Lung (tissue), 11 donors: ENCODE measurements at regions not wholly inside any gene's neighbourhood (a gene's known extent, or its start where the extent isn't known, plus 50 kb on each side); places are given as distances from the start of the nearest gene placed in this dataset.
A peak's percentile ranks its signal among the peaks of the same experiment; 100 is the strongest.

Experiments
- ATAC-seq: fragments of 200-7000 bp; cut with Tn5 transposase; one replicate; pipeline ENCODE4 v1.9.1; 2020; ENCODE audit warnings: moderate number of reproducible peaks; ENCODE audit not compliant: insufficient read depth, low FRiP score
- DNase-seq, 3 donors: peaks; one replicate each; pipeline ENCODE4 v3.0.0-alpha.2; 2013 to 2017
- H3K27ac ChIP-seq, 2 donors: one replicate each; pipeline ENCODE4 v1.5.1; 2013; ENCODE audit warnings: mild to moderate bottlenecking in 2 of 2, moderate library complexity in 2 of 2, control low read depth in 1 of 2, inconsistent platforms in 1 of 2, low read depth in 1 of 2, low read length in 1 of 2
- H3K27me3 ChIP-seq, 3 donors: one replicate each; pipeline ENCODE4 v1.5.1; 2013; ENCODE audit warnings: low read length in 2 of 3; ENCODE audit not compliant: control insufficient read depth in 3 of 3, insufficient read depth in 3 of 3
- H3K36me3 ChIP-seq, 4 donors: one replicate each; pipeline ENCODE4 v1.5.1; 2013; ENCODE audit warnings: low read length in 4 of 4, mild to moderate bottlenecking in 1 of 4, moderate library complexity in 1 of 4; ENCODE audit not compliant: control insufficient read depth in 4 of 4, insufficient read depth in 4 of 4
- H3K4me1 ChIP-seq, 5 donors: one replicate each; pipeline ENCODE4 v1.5.1; 2013; ENCODE audit warnings: low read length in 5 of 5, mild to moderate bottlenecking in 2 of 5, moderate library complexity in 1 of 5; ENCODE audit not compliant: control insufficient read depth in 5 of 5, insufficient read depth in 5 of 5
- H3K4me3 ChIP-seq: one replicate; pipeline ENCODE4 v1.5.1; 2013; ENCODE audit warnings: mild to moderate bottlenecking, control low read depth, moderate library complexity
- H3K9ac ChIP-seq, 2 donors: one replicate each; pipeline ENCODE4 v1.5.1; 2013; ENCODE audit warnings: low read length in 2 of 2, control low read depth in 1 of 2; ENCODE audit not compliant: insufficient read depth in 1 of 2
- H3K9me3 ChIP-seq, 4 donors: one replicate each; pipeline ENCODE4 v1.5.1; 2013; ENCODE audit warnings: low read length in 3 of 4, mild to moderate bottlenecking in 1 of 4, moderate library complexity in 1 of 4; ENCODE audit not compliant: control insufficient read depth in 4 of 4, insufficient read depth in 3 of 4
- WGBS, 2 donors: extraction: QIAGEN DNeasy Blood & Tissue Kit; methylation state at CpG; one replicate each; pipeline ENCODE4 v1.1.7; 2013; 5-methylcytosine and 5-hydroxymethylcytosine counted together
- TF ChIP-seq, protein P1 (sequence below): IDR thresholded peaks from 2 replicates; pipeline ENCODE4 v1.5.1; 2012; ENCODE audit warnings: mild to moderate bottlenecking; ENCODE audit errors: control extremely low read depth, extremely low read depth
- donor health status: control.
- donor health status: control.
- donor health status: Bipolar disorder and iron deficiency.
- donor health status: healthy.
- donor health status: DM: yes; HTN: yes; CAD: no.

DNA sequence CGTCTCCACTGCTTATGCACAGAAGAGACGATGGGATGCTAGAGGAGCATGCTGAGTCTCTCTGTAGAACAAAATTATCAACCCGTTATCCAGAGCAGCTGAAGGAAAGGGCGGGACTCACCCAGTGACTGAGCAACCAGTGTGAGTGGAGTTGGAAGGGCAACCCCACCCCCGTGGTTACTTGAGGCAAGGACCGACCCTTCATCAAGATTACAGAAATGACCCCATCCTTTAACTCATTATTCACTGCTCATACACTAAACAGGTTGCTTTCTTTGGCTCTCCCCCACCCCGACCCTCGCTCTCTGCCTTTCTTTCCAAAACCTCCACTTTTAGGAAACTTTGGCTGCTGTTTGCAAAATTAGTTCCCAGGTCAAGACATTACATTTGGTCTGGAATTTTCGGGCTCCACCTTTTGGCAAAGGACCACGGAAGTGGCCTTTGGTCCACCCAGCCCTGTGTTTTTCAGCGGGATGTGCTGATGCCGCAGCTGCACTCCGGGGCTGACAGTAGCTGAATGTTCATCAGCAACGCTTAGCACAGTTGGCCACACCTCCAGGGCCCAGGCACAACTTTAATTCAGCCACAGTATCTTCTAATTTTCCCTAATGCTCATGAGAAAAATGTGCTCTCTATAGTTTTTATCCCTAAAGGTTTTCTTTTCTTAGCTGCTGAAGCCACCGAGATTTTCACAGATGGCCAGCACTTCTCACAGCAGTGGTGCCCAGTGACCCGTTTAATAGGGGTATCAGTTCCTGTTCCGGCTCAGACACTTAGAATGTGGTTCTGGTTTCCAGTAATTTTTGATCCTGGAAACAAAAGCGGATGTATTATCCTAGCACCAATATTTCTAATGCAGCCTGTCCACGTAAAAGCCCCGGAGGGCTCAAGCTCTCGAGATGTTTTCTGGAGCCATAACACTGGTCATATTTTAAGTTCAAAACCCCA lies 103.6 kb upstream of the NXT1 start:
- ATAC-seq (peak; percentile 55), DNase-seq (no peak)
- Histone ChIP-seq H3K9ac (no peak overlapping the region), H3K4me1 (peaks cover 0 to 3% (median 0%) of the 10 kb centered on the region in 5 donors), H3K27me3 (no peaks in the 10 kb centered on the region), H3K4me3 (no peak overlapping the region), H3K9me3 (peaks cover 0 to 5% (median 0%) of the 10 kb centered on the region in 4 donors), H3K36me3 (no peaks in the 10 kb centered on the region), H3K27ac (peak overlapping the region in 1 of 2 donors; percentile 27)
- TF ChIP-seq, protein P1, sequence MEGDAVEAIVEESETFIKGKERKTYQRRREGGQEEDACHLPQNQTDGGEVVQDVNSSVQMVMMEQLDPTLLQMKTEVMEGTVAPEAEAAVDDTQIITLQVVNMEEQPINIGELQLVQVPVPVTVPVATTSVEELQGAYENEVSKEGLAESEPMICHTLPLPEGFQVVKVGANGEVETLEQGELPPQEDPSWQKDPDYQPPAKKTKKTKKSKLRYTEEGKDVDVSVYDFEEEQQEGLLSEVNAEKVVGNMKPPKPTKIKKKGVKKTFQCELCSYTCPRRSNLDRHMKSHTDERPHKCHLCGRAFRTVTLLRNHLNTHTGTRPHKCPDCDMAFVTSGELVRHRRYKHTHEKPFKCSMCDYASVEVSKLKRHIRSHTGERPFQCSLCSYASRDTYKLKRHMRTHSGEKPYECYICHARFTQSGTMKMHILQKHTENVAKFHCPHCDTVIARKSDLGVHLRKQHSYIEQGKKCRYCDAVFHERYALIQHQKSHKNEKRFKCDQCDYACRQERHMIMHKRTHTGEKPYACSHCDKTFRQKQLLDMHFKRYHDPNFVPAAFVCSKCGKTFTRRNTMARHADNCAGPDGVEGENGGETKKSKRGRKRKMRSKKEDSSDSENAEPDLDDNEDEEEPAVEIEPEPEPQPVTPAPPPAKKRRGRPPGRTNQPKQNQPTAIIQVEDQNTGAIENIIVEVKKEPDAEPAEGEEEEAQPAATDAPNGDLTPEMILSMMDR: no peak
- 60 to 73% methylated on average over 21 of the region's 21 CpGs for WGBS, 2 donors

DNA sequence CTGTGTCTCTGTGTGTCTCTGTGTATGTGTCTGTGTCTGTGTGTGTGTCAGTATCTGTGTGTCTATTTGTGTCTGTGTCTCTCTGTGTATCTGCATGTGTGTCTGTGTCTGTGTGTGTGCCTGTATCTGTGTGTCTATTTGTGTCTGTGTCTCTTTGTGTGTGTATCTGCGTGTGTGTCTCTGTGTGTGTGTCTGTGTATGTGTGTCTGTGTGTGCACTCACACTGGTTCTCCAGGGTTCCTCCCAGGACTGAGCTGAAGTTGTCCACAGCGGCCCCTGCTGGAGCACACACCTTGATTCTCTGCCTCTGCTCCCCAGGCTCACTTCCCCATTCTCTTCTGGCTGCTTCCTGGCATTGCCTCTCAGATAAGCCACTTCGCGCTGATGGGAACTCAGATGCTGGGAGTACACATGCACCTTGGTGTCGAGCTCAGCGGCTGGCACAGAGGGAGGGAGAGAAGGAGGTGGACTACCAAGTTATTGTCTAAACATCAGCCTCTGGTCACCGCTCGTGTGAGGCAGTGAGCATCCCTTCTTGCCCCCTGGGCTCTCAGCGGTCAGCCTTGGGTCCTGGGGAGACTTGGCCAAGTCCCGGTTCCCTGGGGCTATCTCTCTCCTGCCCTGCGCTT lies 104.9 kb upstream of the NXT1 start:
- H3K4me1 ChIP-seq: peaks cover 0 to 3% (median 0%) of the 10 kb centered on the region in 5 donors
- H3K9ac ChIP-seq: no peak overlapping the region
- TF ChIP-seq, protein P1: peak; percentile 46
- 38 to 43% methylated on average over 11 of the region's 11 CpGs for WGBS, 2 donors
- H3K9me3 ChIP-seq: peaks cover 0 to 5% (median 0%) of the 10 kb centered on the region in 4 donors
- no peak overlapping the region for H3K4me3 ChIP-seq
- ATAC-seq (no peak), DNase-seq (peak; percentile 48 to 66 (median 65))
- H3K27ac ChIP-seq: no peak overlapping the region
- H3K27me3 ChIP-seq: no peaks in the 10 kb centered on the region
- no peaks in the 10 kb centered on the region for H3K36me3 ChIP-seq

DNA sequence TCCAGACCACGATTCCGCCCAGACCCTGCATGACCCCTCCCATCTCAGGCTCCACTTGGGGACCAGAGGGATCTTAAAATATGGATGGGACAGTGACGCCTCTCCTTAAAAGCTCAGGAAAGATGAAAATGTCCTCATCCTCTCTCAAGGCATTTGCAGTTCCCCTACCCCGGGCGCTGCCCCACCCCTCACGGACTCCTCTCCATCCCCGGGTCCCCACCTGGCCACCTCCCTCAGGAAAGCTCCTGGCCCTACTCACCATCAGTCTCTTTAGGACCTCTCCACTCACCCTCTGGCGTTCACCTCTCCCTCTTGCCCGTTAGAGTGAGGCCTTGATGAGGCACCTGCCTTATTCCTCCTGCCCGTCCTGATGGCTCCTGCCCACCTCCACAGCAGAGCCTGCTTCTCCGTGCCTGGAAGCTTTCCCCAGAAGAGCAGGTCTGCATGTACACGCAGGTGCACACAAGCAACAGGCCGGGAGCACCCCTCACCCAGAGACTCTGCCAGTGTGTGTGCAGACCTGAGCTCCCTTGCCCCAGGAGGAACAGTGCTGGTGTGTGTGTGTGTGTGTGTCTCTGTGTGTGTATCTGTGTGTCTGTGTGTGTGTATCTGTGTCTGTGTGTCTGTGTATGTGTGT lies 105.6 kb upstream of the NXT1 start:
- ATAC-seq: no peak
- Histone ChIP-seq H3K27me3 (no peaks in the 10 kb centered on the region), H3K9me3 (peaks cover 0 to 5% (median 0%) of the 10 kb centered on the region in 4 donors), H3K4me3 (no peak overlapping the region), H3K4me1 (peaks cover 0 to 3% (median 0%) of the 10 kb centered on the region in 5 donors), H3K36me3 (no peaks in the 10 kb centered on the region), H3K9ac (no peak overlapping the region), H3K27ac (no peak overlapping the region)
- DNase-seq: no peak
- 87 to 94% methylated on average over 13 of the region's 13 CpGs for WGBS, 2 donors
- TF ChIP-seq, protein P1: no peak
